Thymus (tissue), 11 donors: ENCODE measurements at regions not wholly inside any gene's neighbourhood (a gene's known extent, or its start where the extent isn't known, plus 50 kb on each side); places are given as distances from the start of the nearest gene placed in this dataset.

Experiments used
- DNase-seq, 9 donors: peaks; one replicate each; pipeline ENCODE4 v3.0.0-alpha.2; 2013; ENCODE audit warnings: low spot score in 9 of 9, low read depth in 6 of 9, missing footprints in 1 of 9
- H3K27ac ChIP-seq, 2 donors: one replicate each; pipeline ENCODE4 v1.5.1; 2013; ENCODE audit warnings: control low read depth in 1 of 2, low read depth in 1 of 2, low read length in 1 of 2, mild to moderate bottlenecking in 1 of 2, moderate library complexity in 1 of 2
- H3K27me3 ChIP-seq, 2 donors: one replicate each; pipeline ENCODE4 v1.5.1; 2013; ENCODE audit warnings: low read length in 1 of 2; ENCODE audit not compliant: control insufficient read depth in 2 of 2, insufficient read depth in 1 of 2
- H3K36me3 ChIP-seq, 2 donors: one replicate each; pipeline ENCODE4 v1.5.1; 2013; ENCODE audit warnings: low read length in 1 of 2, mild to moderate bottlenecking in 1 of 2, moderate library complexity in 1 of 2; ENCODE audit not compliant: control insufficient read depth in 2 of 2, insufficient read depth in 2 of 2
- H3K4me1 ChIP-seq, 2 donors: one replicate each; pipeline ENCODE4 v1.5.1; 2013; ENCODE audit warnings: low read length in 2 of 2; ENCODE audit not compliant: control insufficient read depth in 2 of 2, insufficient read depth in 2 of 2
- H3K4me3 ChIP-seq, 2 donors: one replicate each; pipeline ENCODE4 v1.5.1; 2013; ENCODE audit warnings: low read length in 2 of 2, control low read depth in 1 of 2, mild to moderate bottlenecking in 1 of 2
- H3K9me3 ChIP-seq, 2 donors: one replicate each; pipeline ENCODE4 v1.5.1; 2013; ENCODE audit warnings: low read length in 1 of 2, mild to moderate bottlenecking in 1 of 2; ENCODE audit not compliant: control insufficient read depth in 2 of 2, insufficient read depth in 1 of 2
- WGBS: extraction: QIAGEN DNeasy Blood & Tissue Kit; methylation state at CpG from one replicate; pipeline ENCODE4 v1.1.7; 2013; 5-methylcytosine and 5-hydroxymethylcytosine counted together
- donor health status: healthy.

DNA sequence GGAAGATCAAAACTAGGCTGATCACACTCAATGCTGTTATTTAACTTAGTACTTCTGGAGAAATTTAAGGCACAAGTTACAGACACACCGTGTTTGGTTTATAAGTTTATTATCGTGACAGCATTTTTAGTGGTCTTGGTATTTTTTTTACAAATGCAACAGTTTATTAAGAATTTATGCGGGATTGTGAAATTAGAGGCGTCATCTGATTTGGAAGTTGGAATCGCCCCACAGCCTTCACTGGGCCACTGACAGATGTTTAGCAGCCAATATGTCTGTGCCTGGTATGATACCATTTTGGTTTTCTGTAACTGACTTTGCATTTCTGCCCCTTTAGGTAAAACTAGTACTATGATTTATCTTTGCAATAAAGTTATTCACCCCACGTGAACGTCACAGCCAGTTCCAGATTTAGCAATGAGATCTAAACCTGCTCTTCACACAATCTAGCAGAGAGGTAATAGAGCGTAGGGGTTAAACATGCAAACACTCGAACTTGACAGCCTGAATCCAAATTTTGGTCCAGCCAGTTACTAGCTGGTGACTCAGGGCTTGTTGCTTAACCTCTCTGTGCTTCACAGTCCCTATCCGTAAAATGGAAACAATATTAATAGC, 73.2 kb upstream of the SSTR1 start:
- WGBS = 97% methylated on average over 10 of the region's 10 CpGs
- Histone ChIP-seq H3K27ac (no peak overlapping the region), H3K4me1 (no peaks in the 10 kb centered on the region), H3K9me3 (no peaks in the 10 kb centered on the region), H3K4me3 (no peak overlapping the region), H3K36me3 (no peaks in the 10 kb centered on the region), H3K27me3 (no peaks in the 10 kb centered on the region)
- DNase-seq = no peak

DNA sequence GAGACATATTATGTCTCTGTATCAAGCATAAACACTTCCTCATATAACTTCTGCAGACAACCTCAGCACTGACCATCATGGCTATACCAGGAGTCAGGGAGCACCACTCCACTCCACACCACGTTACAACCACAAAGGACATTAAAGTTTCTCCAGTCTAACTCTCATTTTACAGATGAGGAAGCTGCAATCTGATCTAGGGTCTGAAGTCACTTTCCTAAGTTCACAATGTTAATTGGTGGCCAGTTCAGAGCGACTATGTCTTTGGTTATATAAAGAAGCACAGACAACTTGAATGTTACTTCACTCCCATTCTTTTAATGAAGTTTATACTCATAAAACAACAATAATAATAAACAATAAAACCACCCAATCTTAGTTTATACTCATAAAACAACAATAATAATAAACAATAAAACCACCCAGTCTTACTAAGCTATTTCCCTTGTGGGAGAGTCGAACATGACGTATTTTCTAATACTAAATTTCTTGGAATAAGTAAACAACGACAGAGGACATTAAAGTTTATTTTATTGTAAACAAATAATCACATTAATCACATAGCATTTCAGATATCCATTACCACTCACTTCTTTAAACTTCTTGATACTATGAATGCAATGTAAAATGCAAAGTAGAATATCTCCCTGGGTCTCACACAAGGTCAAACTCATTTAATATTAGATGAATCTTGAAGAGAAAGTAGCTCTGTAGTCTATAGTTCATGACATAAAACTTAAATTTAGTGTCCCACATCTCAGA, 72.4 kb upstream of the SSTR1 start:
- no peak overlapping the region for H3K27ac ChIP-seq
- DNase-seq = no peak
- no peaks in the 10 kb centered on the region for H3K27me3 ChIP-seq
- no peaks in the 10 kb centered on the region for H3K4me1 ChIP-seq
- no peak overlapping the region for H3K4me3 ChIP-seq
- WGBS = 92% methylated on average over 5 of the region's 5 CpGs
- no peaks in the 10 kb centered on the region for H3K9me3 ChIP-seq
- no peaks in the 10 kb centered on the region for H3K36me3 ChIP-seq

DNA sequence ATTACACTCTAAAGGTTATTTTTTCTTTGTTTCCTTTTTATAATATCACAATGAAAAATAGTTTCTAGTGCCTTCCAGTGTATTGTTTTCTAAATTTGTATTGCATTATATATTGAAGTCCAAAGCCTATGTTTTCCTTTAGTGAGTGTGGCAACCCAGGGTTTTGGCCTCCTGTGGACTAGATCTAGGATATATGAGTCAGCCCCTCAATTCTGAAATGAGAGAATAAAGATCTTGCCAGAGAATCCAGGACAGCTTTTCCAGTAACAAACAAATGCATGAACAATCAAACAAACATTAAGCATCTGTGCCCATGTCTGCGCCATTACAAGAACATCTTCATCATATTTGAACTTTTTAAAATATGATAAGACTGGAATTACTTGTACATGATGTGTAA, 70.7 kb upstream of the SSTR1 start:
- H3K4me1 ChIP-seq = no peaks in the 10 kb centered on the region
- no peak overlapping the region for H3K27ac ChIP-seq
- 97% methylated on average over 1 of the region's 1 CpG for WGBS
- no peaks in the 10 kb centered on the region for H3K9me3 ChIP-seq
- no peak overlapping the region for H3K4me3 ChIP-seq
- no peak for DNase-seq
- no peaks in the 10 kb centered on the region for H3K36me3 ChIP-seq
- H3K27me3 ChIP-seq = no peaks in the 10 kb centered on the region

DNA sequence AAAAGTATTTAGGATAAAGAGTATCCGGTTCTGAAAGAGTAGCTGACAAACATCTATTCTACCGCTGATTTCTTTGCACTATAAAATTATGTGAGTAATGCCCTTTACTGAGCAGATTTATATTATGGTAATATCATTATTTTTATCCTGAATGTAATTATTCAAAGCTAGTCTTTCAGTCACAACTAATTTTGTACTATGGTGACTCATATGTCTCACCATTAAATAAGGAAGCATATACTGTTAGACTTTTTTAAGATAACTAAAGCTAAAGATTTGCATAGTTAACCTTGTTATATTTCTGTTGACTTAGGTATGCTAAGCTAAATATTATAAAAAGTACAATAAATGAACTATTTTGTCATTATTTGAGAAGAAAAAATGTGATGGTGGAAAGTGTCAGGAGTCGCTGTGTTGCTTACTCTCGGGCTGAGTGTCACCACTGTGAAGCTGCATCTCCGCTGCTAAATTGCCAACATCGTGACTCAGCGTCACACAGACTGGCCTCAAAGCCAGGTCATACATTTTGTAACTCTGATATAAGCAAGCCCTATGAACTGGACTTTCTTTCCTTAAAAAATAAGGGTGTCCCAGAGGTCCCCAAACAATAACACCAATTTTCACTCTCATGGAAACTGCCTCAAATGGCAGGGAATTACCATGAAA, 69.1 kb upstream of the SSTR1 start:
- H3K4me1 ChIP-seq = no peaks in the 10 kb centered on the region
- H3K27me3 ChIP-seq = no peaks in the 10 kb centered on the region
- no peaks in the 10 kb centered on the region for H3K36me3 ChIP-seq
- no peak overlapping the region for H3K4me3 ChIP-seq
- no peaks in the 10 kb centered on the region for H3K9me3 ChIP-seq
- WGBS = 97% methylated on average over 7 of the region's 7 CpGs
- DNase-seq = no peak
- no peak overlapping the region for H3K27ac ChIP-seq

DNA sequence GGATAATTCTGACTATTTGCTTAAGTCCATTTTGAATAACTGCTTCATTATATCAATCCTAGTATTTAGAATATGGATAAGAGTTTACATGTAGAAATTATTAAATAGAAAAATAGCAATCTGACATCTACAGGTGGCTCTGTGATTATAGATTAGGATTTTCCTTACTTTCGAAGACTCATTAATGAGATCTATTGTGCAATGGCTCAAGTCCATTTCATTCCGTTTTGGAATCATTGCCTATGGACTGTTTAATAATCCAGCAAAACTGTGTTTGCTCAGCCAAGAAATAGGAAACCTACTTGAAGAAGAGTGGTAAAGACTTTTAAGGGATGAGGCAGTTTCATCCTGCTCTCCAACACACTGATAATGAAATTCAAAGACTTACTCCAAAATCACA, 67.8 kb upstream of the SSTR1 start:
- no peaks in the 10 kb centered on the region for H3K27me3 ChIP-seq
- no peaks in the 10 kb centered on the region for H3K4me1 ChIP-seq
- H3K27ac ChIP-seq = no peak overlapping the region
- H3K9me3 ChIP-seq = no peaks in the 10 kb centered on the region
- no peak for DNase-seq
- no peak overlapping the region for H3K4me3 ChIP-seq
- H3K36me3 ChIP-seq = no peaks in the 10 kb centered on the region
- WGBS = 96% methylated on average over 2 of the region's 2 CpGs

DNA sequence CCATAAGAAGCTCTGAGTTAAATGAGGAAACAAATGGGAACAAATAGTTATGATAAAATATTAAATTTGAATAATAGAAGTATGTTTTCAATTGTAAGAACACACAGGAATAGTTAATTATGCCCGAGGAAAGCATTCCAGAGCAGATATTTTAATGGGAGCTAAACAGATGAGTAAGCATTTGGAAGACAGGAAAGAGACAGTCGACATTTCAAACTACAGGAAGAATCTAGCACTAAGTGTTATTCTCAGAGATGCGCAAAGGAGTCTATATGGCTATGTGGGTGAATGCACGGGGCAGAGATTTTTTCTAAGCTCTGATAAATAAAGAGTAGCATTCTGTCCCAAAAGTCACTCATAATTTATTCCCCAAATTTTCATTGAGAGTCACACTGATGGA, 64.5 kb upstream of the SSTR1 start:
- Histone ChIP-seq H3K4me3 (no peak overlapping the region), H3K36me3 (no peaks in the 10 kb centered on the region), H3K4me1 (no peaks in the 10 kb centered on the region), H3K27me3 (no peaks in the 10 kb centered on the region), H3K27ac (no peak overlapping the region), H3K9me3 (no peaks in the 10 kb centered on the region)
- WGBS = 94% methylated on average over 4 of the region's 4 CpGs
- no peak for DNase-seq

DNA sequence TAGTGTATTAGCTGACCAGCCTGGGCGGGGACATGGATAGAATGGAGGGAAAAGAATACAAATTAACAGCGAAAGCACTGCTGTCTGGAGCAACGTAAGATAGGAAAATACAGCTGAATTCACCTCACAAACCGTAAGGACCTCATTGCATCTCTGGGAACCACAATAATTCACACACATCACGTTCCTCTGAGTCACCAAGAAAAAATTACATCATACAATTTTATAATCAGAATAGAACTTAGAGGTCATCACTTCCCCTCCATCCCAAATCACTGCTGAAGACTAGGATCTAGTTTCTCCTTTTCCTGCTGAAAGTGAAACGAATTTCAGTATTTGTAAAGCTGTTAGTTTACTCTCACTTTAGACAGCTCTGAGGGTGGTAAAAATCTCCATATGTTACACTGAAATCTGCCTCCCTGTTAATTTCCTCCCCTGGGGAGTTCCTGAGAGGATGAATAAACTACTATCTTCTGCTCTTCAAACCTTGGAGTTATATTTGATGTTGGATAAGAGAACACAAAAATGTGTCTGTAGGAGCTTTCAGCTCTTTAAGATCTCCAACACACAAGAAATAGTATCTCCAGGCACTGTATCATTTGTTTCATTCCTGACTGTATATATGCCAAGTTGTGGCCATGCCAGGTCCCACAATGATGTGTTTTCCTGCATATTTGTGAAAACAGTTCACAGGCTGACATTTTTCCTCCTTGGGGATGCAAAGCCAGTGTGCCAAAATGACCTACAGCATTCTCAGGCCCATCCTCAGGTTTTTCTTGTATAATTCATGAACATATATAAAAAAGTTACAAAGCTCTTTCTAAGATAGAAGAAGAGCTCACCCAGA, 63.8 kb upstream of the SSTR1 start:
- Histone ChIP-seq H3K9me3 (no peaks in the 10 kb centered on the region), H3K27ac (no peak overlapping the region), H3K4me1 (no peaks in the 10 kb centered on the region), H3K36me3 (no peaks in the 10 kb centered on the region), H3K4me3 (no peak overlapping the region), H3K27me3 (no peaks in the 10 kb centered on the region)
- DNase-seq = no peak
- whole genome bisulfite sequencing = 86% methylated on average over 6 of the region's 6 CpGs

DNA sequence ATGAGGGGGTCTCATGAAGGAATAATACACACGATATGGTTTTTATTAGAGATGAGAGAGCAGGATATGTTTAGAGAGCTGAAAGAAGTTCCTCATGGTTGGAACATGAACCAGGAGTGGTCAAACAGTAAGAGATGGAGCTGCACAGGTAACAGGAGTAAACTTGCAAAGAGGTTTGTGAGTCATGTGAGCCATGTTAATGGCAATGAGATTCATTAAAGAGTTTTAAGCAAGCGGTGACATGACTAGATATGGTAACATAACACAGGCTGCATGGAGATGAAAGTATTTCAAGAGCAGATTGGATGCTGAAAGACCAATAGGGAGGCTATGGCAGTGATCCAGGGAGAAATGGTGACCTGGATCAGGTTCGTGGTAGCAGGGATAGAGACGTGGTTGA, 62.6 kb upstream of the SSTR1 start:
- Histone ChIP-seq H3K27ac (no peak overlapping the region), H3K9me3 (no peaks in the 10 kb centered on the region), H3K27me3 (no peaks in the 10 kb centered on the region), H3K4me1 (no peaks in the 10 kb centered on the region), H3K36me3 (no peaks in the 10 kb centered on the region), H3K4me3 (no peak overlapping the region)
- peak in 1 of 9 donors; percentile 6 for DNase-seq
- 93% methylated on average over 4 of the region's 4 CpGs for WGBS

DNA sequence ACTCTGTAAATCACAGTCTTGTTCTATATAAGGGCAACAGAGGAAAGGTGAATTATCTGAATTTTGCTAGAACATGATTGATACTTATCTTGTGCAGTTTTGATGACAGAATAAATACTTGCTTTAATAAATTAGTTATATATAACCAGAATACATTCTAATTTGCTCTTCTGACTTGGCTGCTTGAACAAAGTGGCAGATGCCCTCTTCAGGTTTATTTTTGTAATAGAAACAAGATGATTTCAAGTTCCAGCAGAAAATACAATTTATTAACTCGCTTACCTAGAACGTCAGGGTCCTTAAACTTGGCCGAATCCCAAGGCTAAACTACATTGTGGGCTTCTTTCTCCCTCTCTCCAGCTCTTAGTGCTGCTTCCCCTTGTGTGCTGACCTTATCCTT, 57.6 kb upstream of the SSTR1 start:
- H3K4me1 ChIP-seq = no peaks in the 10 kb centered on the region
- no peaks in the 10 kb centered on the region for H3K36me3 ChIP-seq
- no peaks in the 10 kb centered on the region for H3K9me3 ChIP-seq
- 89% methylated on average over 3 of the region's 3 CpGs for WGBS
- no peak overlapping the region for H3K4me3 ChIP-seq
- DNase-seq = no peak
- no peak overlapping the region for H3K27ac ChIP-seq
- no peaks in the 10 kb centered on the region for H3K27me3 ChIP-seq
